HFFc6 (cell line): ENCODE measurements at regions not wholly inside any gene's neighbourhood (a gene's known extent, or its start where the extent isn't known, plus 50 kb on each side); places are given as distances from the start of the nearest gene placed in this dataset.

Experiments used
- DNase-seq: peaks from one replicate; pipeline ENCODE4 v3.0.0-alpha.2; 2018
- H3K27ac Mint-ChIP-seq: 2 replicates; pipeline ENCODE4 v1.8.0; 2020; ENCODE audit warnings: mild to moderate bottlenecking, mixed read lengths
- H3K27me3 Mint-ChIP-seq: 2 replicates; pipeline ENCODE4 v1.8.0; 2021; ENCODE audit warnings: mild to moderate bottlenecking, moderate library complexity, mixed read lengths; ENCODE audit not compliant: insufficient read depth
- H3K36me3 Mint-ChIP-seq: 2 replicates; pipeline ENCODE4 v1.8.0; 2021; ENCODE audit warnings: low read depth, mixed read lengths
- H3K4me1 Mint-ChIP-seq: 2 replicates; pipeline ENCODE4 v1.8.0; 2020; ENCODE audit warnings: low read depth, mixed read lengths
- H3K4me3 Mint-ChIP-seq: 2 replicates; pipeline ENCODE4 v1.8.0; 2020; ENCODE audit warnings: mild to moderate bottlenecking, moderate library complexity, mixed read lengths
- H3K9me3 Mint-ChIP-seq: 2 replicates; pipeline ENCODE4 v1.8.0; 2020; ENCODE audit warnings: mild to moderate bottlenecking, mixed read lengths
- CTCF ChIP-seq: fragments of 200-600 bp; sonication (generic); IDR thresholded peaks from 2 replicates; pipeline ENCODE4 v1.5.0; 2021; ENCODE audit warnings: antibody characterized with exemption, mild to moderate bottlenecking

GRCh38 chr6:91241946-91242613 is 655.2 kb upstream of the MAP3K7 start:
- DNase-seq: no peak
- H3K27me3 Mint-ChIP-seq: peaks cover 2% of the 10 kb centered on the region; the same call in 1 of the 2 replicates
- no peak overlapping the region for H3K4me3 Mint-ChIP-seq
- H3K9me3 Mint-ChIP-seq: peaks cover 37% of the 10 kb centered on the region
- no peak for TF ChIP-seq CTCF
- no peaks in the 10 kb centered on the region for H3K36me3 Mint-ChIP-seq
- H3K4me1 Mint-ChIP-seq: no peaks in the 10 kb centered on the region
- no peak overlapping the region for H3K27ac Mint-ChIP-seq

GRCh38 chr6:91240878-91241603 is 654.2 kb upstream of the MAP3K7 start:
- no peaks in the 10 kb centered on the region for H3K36me3 Mint-ChIP-seq
- no peaks in the 10 kb centered on the region for H3K4me1 Mint-ChIP-seq
- H3K27me3 Mint-ChIP-seq: peaks cover 2% of the 10 kb centered on the region; the same call in 1 of the 2 replicates
- TF ChIP-seq CTCF: no peak
- no peak overlapping the region for H3K4me3 Mint-ChIP-seq
- no peak for DNase-seq
- peaks cover 39% of the 10 kb centered on the region for H3K9me3 Mint-ChIP-seq
- H3K27ac Mint-ChIP-seq: no peak overlapping the region

- DNase-seq: no peak
- H3K27me3 Mint-ChIP-seq: no peaks in the 10 kb centered on the region; the same call in none of the 2 replicates
- TF ChIP-seq CTCF: no peak
- H3K4me3 Mint-ChIP-seq: no peak overlapping the region
- H3K9me3 Mint-ChIP-seq: peaks cover 19% of the 10 kb centered on the region
- no peak overlapping the region for H3K27ac Mint-ChIP-seq
- H3K36me3 Mint-ChIP-seq: no peaks in the 10 kb centered on the region
- no peaks in the 10 kb centered on the region for H3K4me1 Mint-ChIP-seq
Measured at GRCh38 chr6:91221072-91221720, 634.3 kb upstream of the MAP3K7 start.

- Mint-ChIP-seq H3K4me1 (no peaks in the 10 kb centered on the region), H3K9me3 (peaks cover 38% of the 10 kb centered on the region)
- TF ChIP-seq CTCF: no peak
Measured at GRCh38 chr6:91213229-91213901, 626.5 kb upstream of the MAP3K7 start.

GRCh38 chr6:91198588-91199255 is 611.9 kb upstream of the MAP3K7 start:
- DNase-seq: no peak
- Mint-ChIP-seq H3K36me3 (no peaks in the 10 kb centered on the region), H3K4me1 (no peaks in the 10 kb centered on the region), H3K27ac (no peak overlapping the region), H3K9me3 (peaks cover 31% of the 10 kb centered on the region), H3K4me3 (no peak overlapping the region), H3K27me3 (no peaks in the 10 kb centered on the region; the same call in 1 of the 2 replicates)
- no peak for TF ChIP-seq CTCF

More at GRCh38 chr6:91213229-91213901, 626.5 kb upstream of the MAP3K7 start:
- Mint-ChIP-seq H3K4me3 (no peak overlapping the region), H3K36me3 (no peaks in the 10 kb centered on the region), H3K27ac (no peak overlapping the region), H3K27me3 (no peaks in the 10 kb centered on the region)
- DNase-seq: no peak
